OCI-LY1 (cell line): ENCODE measurements at regions not wholly inside any gene's neighbourhood (a gene's known extent, or its start where the extent isn't known, plus 50 kb on each side); places are given as distances from the start of the nearest gene placed in this dataset.
"Not testable (repeated sequence)": the region's sequence is repeated elsewhere in the genome, so short reads cannot be mapped to it uniquely, and the experiment has no call there.

Source experiments
- CTCF ChIP-seq: fragments of 200-600 bp; sonication (generic), shearing (Covaris generic); IDR thresholded peaks from 2 replicates; pipeline ENCODE4 v1.5.1; 2017; ENCODE audit warnings: mild to moderate bottlenecking, antibody characterized with exemption, low read length, moderate library complexity, mixed read lengths
- EZH2 ChIP-seq: fragments of 200-600 bp; sonication (generic), shearing (Covaris generic); IDR thresholded peaks from 2 replicates; pipeline ENCODE4 v1.8.0; 2017; ENCODE audit warnings: borderline replicate concordance, mixed run types, mild to moderate bottlenecking, antibody characterized with exemption, low read length, moderate library complexity, mixed read lengths

- not testable (repeated sequence) for TF ChIP-seq CTCF, EZH2
Observed at GRCh38 chr5:82583331-82583730, 305.2 kb upstream of the RPS23 start.
